HuH-7 (cell line): ENCODE measurements at regions not wholly inside any gene's neighbourhood (a gene's known extent, or its start where the extent isn't known, plus 50 kb on each side); places are given as distances from the start of the nearest gene placed in this dataset.

Experiments
- DNase-seq: peaks from one replicate; pipeline ENCODE4 v3.0.0; 2011; ENCODE audit warnings: low spot score

- DNase-seq = no peak
Measured at GRCh38 chr17:73724341-73724740, 80.1 kb upstream of the SDK2 start.

GRCh38 chr17:73724990-73725389, 80.7 kb upstream of the SDK2 start:
- DNase-seq = no peak

GRCh38 chr17:73725794-73726515, 81.7 kb upstream of the SDK2 start:
- DNase-seq = no peak

GRCh38 chr17:73727941-73728340, 83.7 kb upstream of the SDK2 start:
- no peak for DNase-seq

DNA sequence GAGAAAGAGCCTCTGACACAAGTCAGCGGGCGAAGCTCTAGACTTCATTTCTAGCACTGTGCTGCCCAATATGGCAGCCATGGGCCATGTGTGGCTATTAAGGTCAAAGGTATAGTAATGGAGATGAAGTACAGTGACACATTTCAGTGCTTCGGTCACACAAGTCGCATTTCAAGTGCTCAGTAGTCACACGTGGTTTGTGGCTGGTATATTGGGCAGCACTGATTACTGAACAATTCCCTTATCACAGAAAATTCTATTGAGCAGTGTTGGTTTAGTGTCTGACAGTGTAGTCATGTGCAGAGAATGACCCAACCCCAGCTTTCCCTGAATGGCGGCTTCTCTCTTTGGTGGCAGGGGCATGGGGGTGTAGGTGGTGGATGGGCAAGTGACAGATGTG, 84.9 kb upstream of the SDK2 start:
- DNase-seq = no peak

DNA sequence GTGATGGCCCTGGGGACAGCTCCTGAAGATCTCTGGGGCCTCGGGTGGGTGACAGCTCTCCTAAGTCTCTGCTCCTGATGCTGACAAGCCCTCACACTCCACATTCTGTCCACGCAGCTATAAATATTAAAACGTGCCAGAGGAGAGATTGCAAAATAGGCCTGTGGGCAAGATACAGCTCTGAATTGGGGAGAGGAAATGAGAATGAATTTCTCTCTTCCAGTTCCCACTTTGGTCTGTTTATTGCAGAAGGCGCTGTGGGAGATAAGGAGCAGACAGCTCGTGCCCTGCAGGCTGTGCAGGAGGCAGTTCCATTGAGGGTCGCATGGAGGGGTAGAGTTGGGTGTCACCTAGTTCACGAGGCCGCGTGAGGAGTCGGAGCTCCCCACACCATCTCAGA, 87.5 kb upstream of the SDK2 start:
- DNase-seq = no peak

DNA sequence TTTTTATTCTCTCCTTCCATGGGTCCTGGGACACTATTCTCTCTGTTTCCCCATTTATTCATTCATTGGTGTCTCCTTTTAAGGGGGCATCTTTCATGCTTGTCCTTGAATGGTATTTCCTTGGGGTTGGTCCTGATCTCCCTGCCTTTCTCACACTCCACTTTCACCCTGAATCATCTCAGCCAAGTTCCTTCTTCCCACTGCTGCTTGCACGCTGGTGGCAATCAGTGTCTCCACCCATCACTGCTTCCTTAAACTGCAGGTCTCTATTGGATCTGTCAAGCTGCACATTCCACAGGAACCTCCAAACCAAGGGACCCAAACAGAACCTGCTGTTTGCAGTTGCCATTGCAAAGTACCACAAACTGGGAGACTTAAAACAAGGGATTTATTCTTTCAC, 89.3 kb upstream of the SDK2 start:
- no peak for DNase-seq

DNA sequence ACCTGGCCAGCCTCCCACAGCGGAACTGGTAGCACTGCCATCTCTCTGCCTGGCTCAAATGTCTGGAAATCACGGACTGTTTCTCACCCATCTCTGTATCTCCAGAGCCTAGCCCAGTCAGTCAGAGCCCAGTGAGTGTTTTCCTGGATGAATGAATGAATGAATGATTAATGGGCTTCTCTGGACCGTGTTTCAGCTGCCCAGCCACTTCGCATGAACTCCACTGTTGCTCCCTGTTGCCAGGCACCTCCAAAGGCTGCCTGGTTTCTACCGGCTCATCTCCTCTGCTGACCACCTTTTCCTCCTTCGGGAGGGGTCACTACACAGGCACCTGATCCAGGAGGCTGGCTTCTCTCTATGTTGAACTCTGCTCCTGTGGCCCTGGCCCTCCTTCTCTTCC, 91.0 kb upstream of the SDK2 start:
- no peak for DNase-seq

DNA sequence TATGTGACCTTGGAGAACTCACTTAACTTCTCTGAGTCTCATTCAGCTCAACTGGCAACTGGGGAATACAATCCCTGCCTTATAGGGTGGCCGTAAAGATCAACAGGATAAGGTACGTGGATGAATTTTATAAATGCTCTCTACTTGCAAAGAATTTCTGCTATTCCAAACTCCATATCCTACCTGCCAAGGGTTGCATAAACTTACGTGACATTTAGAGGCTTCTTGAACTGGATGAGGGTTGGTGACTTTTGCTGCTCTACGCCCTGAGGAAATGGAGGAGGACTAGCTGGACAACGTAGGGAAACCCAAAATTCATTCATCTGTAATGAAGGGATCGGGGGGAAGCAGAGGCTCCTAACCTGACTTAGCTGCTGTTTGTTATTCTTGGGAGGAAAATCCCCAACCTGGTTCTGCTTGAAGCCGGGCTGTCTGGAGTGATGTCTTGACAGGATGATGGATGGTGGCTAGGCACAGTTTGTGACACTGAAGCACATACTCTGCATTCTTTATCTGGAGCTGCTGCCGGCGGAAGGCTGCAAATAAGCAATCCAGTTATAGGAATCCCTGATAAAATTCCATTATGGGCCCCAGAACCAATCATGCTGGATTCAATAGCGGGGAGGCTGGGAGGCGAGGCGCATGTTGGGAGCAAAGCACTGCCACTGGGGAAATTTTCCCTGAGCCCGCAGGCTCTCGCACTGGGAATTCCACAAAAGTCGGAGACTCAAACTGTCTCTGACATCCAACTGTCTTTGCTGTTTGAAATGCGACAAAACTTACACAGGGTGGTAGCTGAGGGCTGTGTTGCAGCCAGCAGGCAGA, 94.7 kb upstream of the SDK2 start:
- no peak for DNase-seq

- no peak for DNase-seq
Measured at GRCh38 chr17:73740370-73740769, 96.1 kb upstream of the SDK2 start.

- DNase-seq = no peak
Measured at GRCh38 chr17:73742948-73743381, 98.7 kb upstream of the SDK2 start.

GRCh38 chr17:73743518-73744201, 99.4 kb upstream of the SDK2 start:
- no peak for DNase-seq

DNA sequence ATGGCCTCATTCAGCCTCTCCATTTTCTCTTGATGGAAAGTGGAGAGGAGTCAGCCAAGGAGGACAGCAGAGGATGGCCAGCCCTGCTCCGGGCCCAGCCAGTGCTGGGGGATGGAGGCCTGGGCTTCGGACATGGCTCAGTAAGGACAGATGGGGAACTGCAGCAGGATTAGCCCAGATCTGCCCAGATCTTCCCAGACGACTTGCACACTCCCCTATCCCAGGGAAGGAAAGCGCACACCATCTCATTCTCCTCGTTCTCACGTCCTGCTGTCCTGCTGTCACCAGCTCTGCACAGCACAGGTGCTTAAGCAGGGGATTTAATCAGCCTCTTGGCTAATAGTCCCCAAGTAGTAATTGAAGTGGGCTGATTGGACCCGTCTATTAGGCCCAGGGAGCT, 100.2 kb upstream of the SDK2 start:
- DNase-seq = no peak

DNA sequence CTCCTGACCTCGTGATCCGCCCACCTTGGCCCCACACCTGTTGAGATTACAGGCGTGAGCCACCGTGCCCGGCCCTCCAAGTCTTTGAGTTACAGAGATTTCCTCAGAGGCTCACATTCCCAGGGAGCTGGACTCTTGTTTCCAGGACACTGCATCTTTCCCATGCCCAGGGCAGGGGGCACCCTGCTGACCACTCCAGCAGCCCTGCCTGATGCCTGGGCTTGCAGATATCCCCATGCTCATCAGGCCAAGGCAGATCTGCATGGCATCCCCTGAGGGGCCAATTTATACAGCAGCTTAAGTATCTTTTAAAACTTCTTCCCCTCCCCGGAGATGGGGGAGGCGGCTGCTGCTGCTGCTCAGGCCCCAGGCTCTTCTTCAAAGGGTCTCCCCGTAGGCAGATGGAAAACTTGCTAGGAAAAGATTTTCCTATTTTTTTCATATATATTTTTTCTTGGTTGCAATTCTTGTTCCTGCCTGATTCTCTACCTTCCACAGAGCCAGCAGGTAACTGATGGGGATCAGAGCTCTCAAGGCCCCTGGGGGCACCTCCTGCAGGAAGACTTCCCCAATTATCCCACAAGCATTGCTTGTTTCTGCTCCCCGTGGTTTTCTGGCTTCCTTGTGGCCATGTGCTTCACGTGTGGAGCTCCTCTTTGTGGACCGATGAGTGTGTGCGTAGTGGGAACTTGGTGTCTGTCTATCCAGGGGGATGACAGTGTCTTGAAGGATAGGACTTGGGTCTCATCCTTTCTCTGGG, 102.2 kb upstream of the SDK2 start:
- no peak for DNase-seq

DNA sequence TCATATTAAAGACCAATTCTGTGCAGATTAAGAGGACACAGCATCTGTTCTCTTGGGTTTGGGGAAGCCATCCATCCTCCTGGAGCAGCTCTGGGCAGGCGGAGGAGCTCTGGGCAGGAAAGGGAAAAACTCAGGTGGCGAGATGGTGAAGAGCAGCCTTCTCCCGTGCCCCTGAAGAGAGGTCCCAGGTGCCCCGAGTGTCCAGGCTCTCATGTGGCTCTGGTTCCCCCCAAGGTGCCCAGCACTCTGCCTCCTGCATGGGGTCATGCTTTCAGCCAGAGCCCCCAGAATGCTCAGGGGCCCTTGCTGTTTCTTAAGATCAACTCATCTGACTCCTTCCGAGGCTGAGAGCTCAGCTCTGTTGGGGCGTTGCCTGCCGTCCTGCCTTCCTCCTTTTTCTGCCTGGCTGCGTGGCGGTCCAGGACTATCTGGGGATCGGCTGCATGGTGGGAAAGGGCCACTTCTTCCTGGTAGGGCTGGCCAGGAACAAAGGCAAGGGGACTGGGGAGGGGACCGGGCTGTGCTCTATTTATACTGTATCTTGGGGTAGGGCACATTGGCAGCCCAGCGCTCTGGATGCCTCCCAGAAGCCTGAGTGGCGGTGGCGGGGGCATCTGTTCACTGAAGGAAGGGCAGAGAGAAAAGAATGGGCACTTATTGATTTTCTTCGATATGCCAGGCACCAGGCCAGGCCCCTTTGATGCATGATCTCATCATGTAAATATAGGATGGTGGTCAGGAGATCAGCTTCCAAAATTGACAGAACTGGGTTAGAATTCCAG, 103.2 kb upstream of the SDK2 start:
- no peak for DNase-seq

GRCh38 chr17:73748508-73748907, 104.3 kb upstream of the SDK2 start:
- no peak for DNase-seq

DNA sequence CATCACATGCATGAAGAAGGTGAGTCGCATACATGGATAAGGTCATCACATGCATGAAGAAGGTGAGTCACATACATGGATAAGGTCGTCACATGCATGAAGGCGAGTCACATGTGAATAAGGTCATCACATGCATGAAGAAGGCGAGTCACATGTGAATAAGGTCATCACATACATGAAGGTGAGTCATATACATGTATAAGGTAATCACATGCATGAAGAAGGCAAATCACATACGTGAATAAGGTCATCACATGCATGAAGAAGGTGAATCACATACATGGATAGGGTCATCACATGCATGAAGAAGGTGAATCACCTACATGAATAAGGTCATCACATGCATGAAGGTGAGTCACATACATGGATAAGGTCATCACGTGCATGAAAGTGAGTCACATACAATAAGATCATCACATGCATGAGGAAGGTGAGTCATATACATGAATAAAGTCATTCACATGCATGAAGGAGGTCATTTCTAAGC, 105.1 kb upstream of the SDK2 start:
- DNase-seq = no peak

DNA sequence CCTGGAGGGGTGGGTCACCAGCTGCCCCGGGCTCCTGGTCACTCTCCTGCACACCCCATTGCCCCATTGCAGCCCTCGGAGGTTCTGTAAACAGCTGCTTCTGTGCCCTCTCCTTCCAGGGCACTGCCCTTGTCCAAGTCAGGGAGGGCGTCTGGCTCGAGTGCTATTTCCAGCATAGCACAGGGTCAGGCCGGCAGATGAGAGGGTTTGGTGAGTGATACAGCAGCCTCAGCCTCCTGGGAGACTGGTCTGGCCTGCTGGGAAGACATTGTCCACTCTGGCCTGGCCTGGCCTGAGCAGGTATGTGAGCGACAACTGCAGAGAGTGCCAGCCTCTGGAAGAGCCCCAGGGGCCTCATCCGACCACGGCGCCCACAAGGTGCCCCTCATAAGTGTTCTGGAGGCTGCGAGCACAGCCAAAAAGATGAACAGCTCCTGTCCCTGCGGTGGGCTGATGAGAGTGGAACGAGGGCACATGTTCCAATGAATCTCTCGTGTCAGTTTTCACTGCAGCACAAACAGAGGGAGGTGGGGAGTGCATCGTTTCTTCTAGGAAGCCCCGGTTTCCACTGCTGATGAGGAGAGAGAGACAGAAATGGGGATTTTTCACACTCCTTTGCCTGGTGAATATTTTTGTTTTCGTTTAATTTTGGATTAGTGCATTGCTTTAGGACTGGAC, 105.8 kb upstream of the SDK2 start:
- no peak for DNase-seq

- DNase-seq = no peak
Measured at GRCh38 chr17:73750975-73751374, 106.7 kb upstream of the SDK2 start.

DNA sequence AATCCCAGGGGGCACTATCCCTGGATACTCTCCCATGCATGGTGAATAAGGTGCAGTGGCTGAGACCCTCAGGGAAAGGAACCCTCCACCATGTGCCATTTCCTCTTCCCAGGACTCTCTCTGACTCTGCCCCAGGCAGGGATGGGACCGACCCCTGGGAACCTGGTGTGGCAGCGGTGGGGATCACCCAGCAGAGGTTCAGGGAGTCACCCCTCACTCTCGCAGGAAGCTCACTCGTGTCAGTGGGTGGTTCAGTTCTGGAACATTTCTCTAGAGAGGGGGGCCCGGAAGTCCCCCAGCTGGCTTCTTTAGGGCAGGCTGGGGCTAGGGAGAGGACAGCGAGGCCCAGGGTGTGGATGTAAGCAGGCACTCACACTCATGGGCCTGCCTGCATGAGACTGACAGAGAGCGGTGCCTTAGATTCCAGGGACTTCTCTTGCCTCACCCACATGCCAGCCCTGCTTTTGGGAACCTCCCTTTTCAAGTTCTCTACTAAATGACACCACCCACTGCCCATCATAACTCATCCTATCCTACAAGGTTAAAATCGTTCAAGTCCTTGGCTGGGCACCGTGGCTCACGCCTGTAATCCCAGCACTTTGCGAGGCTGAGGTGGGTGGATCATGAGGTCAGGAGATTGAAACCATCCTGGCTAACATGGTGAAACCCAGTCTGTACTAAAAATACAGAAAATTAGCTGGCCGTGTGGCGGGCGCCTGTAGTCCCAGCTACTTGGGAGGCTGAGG, 109.7 kb upstream of the SDK2 start:
- DNase-seq = no peak
